Nephron (organoid): ENCODE measurements at regions not wholly inside any gene's neighbourhood (a gene's known extent, or its start where the extent isn't known, plus 50 kb on each side); places are given as distances from the start of the nearest gene placed in this dataset.

ENCODE experiments used
- H3K27ac Mint-ChIP-seq, 3 experiments: 2 replicates each; pipeline ENCODE4 v1.8.0; 2020; ENCODE audit warnings: mixed read lengths in 3 of 3, mild to moderate bottlenecking in 2 of 3, moderate library complexity in 1 of 3
- H3K27me3 Mint-ChIP-seq: 2 replicates; pipeline ENCODE4 v1.8.0; 2021; ENCODE audit warnings: low read depth, mild to moderate bottlenecking, moderate library complexity, mixed read lengths
- H3K36me3 Mint-ChIP-seq: 2 replicates; pipeline ENCODE4 v1.8.0; 2020; ENCODE audit warnings: low read depth, mixed read lengths
- H3K4me1 Mint-ChIP-seq: 2 replicates; pipeline ENCODE4 v1.8.0; 2020; ENCODE audit warnings: mixed read lengths
- H3K4me3 Mint-ChIP-seq, 3 experiments: 2 replicates each; pipeline ENCODE4 v1.8.0; 2020; ENCODE audit warnings: mild to moderate bottlenecking in 3 of 3, mixed read lengths in 3 of 3, moderate library complexity in 2 of 3
- H3K9me3 Mint-ChIP-seq: 2 replicates; pipeline ENCODE4 v1.8.0; 2020; ENCODE audit warnings: mixed read lengths
- CTCF ChIP-seq, 3 experiments: fragments of 200-600 bp; sonication (generic); IDR thresholded peaks; one replicate each; pipeline ENCODE4 v1.5.0; 2021; ENCODE audit warnings: antibody characterized with exemption in 3 of 3; ENCODE audit not compliant: unreplicated experiment in 3 of 3

- H3K4me1 Mint-ChIP-seq = peaks cover 5% of the 10 kb centered on the region
- no peak overlapping the region for H3K27ac Mint-ChIP-seq
- no peak overlapping the region for H3K4me3 Mint-ChIP-seq
- no peak for TF ChIP-seq CTCF (IDR thresholded peaks at IDR 0.05; ENCODE audit: unreplicated experiment in 3 of 3)
- H3K27me3 Mint-ChIP-seq = peaks cover 6% of the 10 kb centered on the region
- H3K9me3 Mint-ChIP-seq = no peaks in the 10 kb centered on the region
- no peaks in the 10 kb centered on the region for H3K36me3 Mint-ChIP-seq
These were observed 95.3 kb downstream of the AREG start for GRCh38 chr4:74540193-74540592.

- peaks cover 6% of the 10 kb centered on the region for H3K27me3 Mint-ChIP-seq
- no peak for TF ChIP-seq CTCF (IDR thresholded peaks at IDR 0.05; ENCODE audit: unreplicated experiment in 3 of 3)
- no peak overlapping the region for H3K4me3 Mint-ChIP-seq
- H3K4me1 Mint-ChIP-seq = peaks cover 5% of the 10 kb centered on the region
- H3K27ac Mint-ChIP-seq = peak overlapping the region in 1 of 3 experiments; percentile 12
- H3K36me3 Mint-ChIP-seq = no peaks in the 10 kb centered on the region
- H3K9me3 Mint-ChIP-seq = no peaks in the 10 kb centered on the region
These were observed 96.7 kb downstream of the AREG start for GRCh38 chr4:74541667-74542066.

GRCh38 chr4:74543231-74543781, 98.4 kb downstream of the AREG start:
- H3K36me3 Mint-ChIP-seq = no peaks in the 10 kb centered on the region
- no peak overlapping the region for H3K4me3 Mint-ChIP-seq
- H3K27me3 Mint-ChIP-seq = peaks cover 6% of the 10 kb centered on the region
- no peaks in the 10 kb centered on the region for H3K9me3 Mint-ChIP-seq
- TF ChIP-seq CTCF (IDR thresholded peaks at IDR 0.05; ENCODE audit: unreplicated experiment in 3 of 3) = no peak
- peaks cover 5% of the 10 kb centered on the region for H3K4me1 Mint-ChIP-seq
- H3K27ac Mint-ChIP-seq = peak overlapping the region in 1 of 3 experiments; percentile 2

- no peak overlapping the region for H3K4me3 Mint-ChIP-seq
- peaks cover 5% of the 10 kb centered on the region for H3K4me1 Mint-ChIP-seq
- H3K36me3 Mint-ChIP-seq = no peaks in the 10 kb centered on the region
- H3K27me3 Mint-ChIP-seq = peaks cover 6% of the 10 kb centered on the region
- no peak for TF ChIP-seq CTCF (IDR thresholded peaks at IDR 0.05; ENCODE audit: unreplicated experiment in 3 of 3)
- H3K27ac Mint-ChIP-seq = no peak overlapping the region
- H3K9me3 Mint-ChIP-seq = no peaks in the 10 kb centered on the region
These were observed 99.0 kb downstream of the AREG start for GRCh38 chr4:74543983-74544382.

GRCh38 chr4:74544655-74545361, 99.9 kb downstream of the AREG start:
- H3K27me3 Mint-ChIP-seq = peaks cover 6% of the 10 kb centered on the region
- no peak for TF ChIP-seq CTCF (IDR thresholded peaks at IDR 0.05; ENCODE audit: unreplicated experiment in 3 of 3)
- peaks cover 5% of the 10 kb centered on the region for H3K4me1 Mint-ChIP-seq
- no peaks in the 10 kb centered on the region for H3K9me3 Mint-ChIP-seq
- no peak overlapping the region for H3K27ac Mint-ChIP-seq
- H3K36me3 Mint-ChIP-seq = no peaks in the 10 kb centered on the region
- no peak overlapping the region for H3K4me3 Mint-ChIP-seq

GRCh38 chr4:74545448-74545847, 100.5 kb downstream of the AREG start:
- TF ChIP-seq CTCF (IDR thresholded peaks at IDR 0.05; ENCODE audit: unreplicated experiment in 3 of 3) = no peak
- Mint-ChIP-seq H3K9me3 (no peaks in the 10 kb centered on the region), H3K27me3 (peaks cover 6% of the 10 kb centered on the region), H3K36me3 (no peaks in the 10 kb centered on the region), H3K4me1 (peaks cover 5% of the 10 kb centered on the region), H3K4me3 (no peak overlapping the region), H3K27ac (no peak overlapping the region)
